ENCODE measurements at regions not wholly inside any gene's neighbourhood (a gene's known extent, or its start where the extent isn't known, plus 50 kb on each side); places are given as distances from the start of the nearest gene placed in this dataset.

- no peaks in the 10 kb centered on the region for H3K36me3 ChIP-seq
- peak overlapping the region; percentile 5 to 30 for H3K27ac ChIP-seq
- no peak for DNase-seq (ENCODE audit: low spot score)
- peaks cover 0 to 8% of the 10 kb centered on the region in 2 donors for H3K4me1 ChIP-seq (ENCODE audit: control insufficient read depth in 1 of 2, low read depth in 2 of 2)
- ATAC-seq (ENCODE audit: insufficient number of reproducible peaks, low FRiP score, low read depth): no peak
- no peaks in the 10 kb centered on the region for H3K9me3 ChIP-seq
- H3K27me3 ChIP-seq (replicated peaks; ENCODE audit: insufficient read depth): no peaks in the 10 kb centered on the region
- TF ChIP-seq CTCF (IDR thresholded peaks at IDR 0.05): no peak
- peak overlapping the region; percentile 75 for H3K4me3 ChIP-seq
Measured at GRCh38 chr4:112910109-112910736, 139.2 kb upstream of the ANK2 start.

GRCh38 chr4:112916868-112917267 lies 132.6 kb upstream of the ANK2 start:
- no peak overlapping the region for H3K4me3 ChIP-seq
- ATAC-seq (ENCODE audit: insufficient number of reproducible peaks, low FRiP score, low read depth): no peak
- no peaks in the 10 kb centered on the region for H3K27me3 ChIP-seq (replicated peaks; ENCODE audit: insufficient read depth)
- H3K9me3 ChIP-seq: no peaks in the 10 kb centered on the region
- no peaks in the 10 kb centered on the region for H3K36me3 ChIP-seq
- no peak for DNase-seq (ENCODE audit: low spot score)
- H3K4me1 ChIP-seq (ENCODE audit: control insufficient read depth in 1 of 2, low read depth in 2 of 2): no peaks in the 10 kb centered on the region
- no peak for TF ChIP-seq CTCF (IDR thresholded peaks at IDR 0.05)
- H3K27ac ChIP-seq: no peak overlapping the region

GRCh38 chr4:112923516-112923915 lies 125.9 kb upstream of the ANK2 start:
- H3K4me1 ChIP-seq (ENCODE audit: control insufficient read depth in 1 of 2, low read depth in 2 of 2): peaks cover 12 to 23% of the 10 kb centered on the region in 2 donors
- ATAC-seq (ENCODE audit: insufficient number of reproducible peaks, low FRiP score, low read depth) (no peak), DNase-seq (ENCODE audit: low spot score) (no peak)
- H3K4me3 ChIP-seq: peak overlapping the region; percentile 16
- no peaks in the 10 kb centered on the region for H3K36me3 ChIP-seq
- peak overlapping the region; percentile 26 to 55 for H3K27ac ChIP-seq
- TF ChIP-seq CTCF (IDR thresholded peaks at IDR 0.05): no peak
- no peaks in the 10 kb centered on the region for H3K9me3 ChIP-seq
- no peaks in the 10 kb centered on the region for H3K27me3 ChIP-seq (replicated peaks; ENCODE audit: insufficient read depth)

- ATAC-seq (ENCODE audit: insufficient number of reproducible peaks, low FRiP score, low read depth): no peak
- no peak overlapping the region for H3K27ac ChIP-seq
- no peak for DNase-seq (ENCODE audit: low spot score)
- H3K9me3 ChIP-seq: no peaks in the 10 kb centered on the region
- TF ChIP-seq CTCF (IDR thresholded peaks at IDR 0.05): no peak
- no peak overlapping the region for H3K4me3 ChIP-seq
- H3K27me3 ChIP-seq (replicated peaks; ENCODE audit: insufficient read depth): no peaks in the 10 kb centered on the region
- H3K36me3 ChIP-seq: no peaks in the 10 kb centered on the region
- H3K4me1 ChIP-seq (ENCODE audit: control insufficient read depth in 1 of 2, low read depth in 2 of 2): peaks cover 12 to 23% of the 10 kb centered on the region in 2 donors
Measured at GRCh38 chr4:112926819-112927218, 122.6 kb upstream of the ANK2 start.

- H3K9me3 ChIP-seq: no peaks in the 10 kb centered on the region
- H3K4me3 ChIP-seq: no peak overlapping the region
- H3K36me3 ChIP-seq: no peaks in the 10 kb centered on the region
- H3K4me1 ChIP-seq (ENCODE audit: control insufficient read depth in 1 of 2, low read depth in 2 of 2): peaks cover 12 to 18% of the 10 kb centered on the region in 2 donors
- H3K27ac ChIP-seq: no peak overlapping the region
- no peak for DNase-seq (ENCODE audit: low spot score)
- no peaks in the 10 kb centered on the region for H3K27me3 ChIP-seq (replicated peaks; ENCODE audit: insufficient read depth)
- no peak for ATAC-seq (ENCODE audit: insufficient number of reproducible peaks, low FRiP score, low read depth)
- no peak for TF ChIP-seq CTCF (IDR thresholded peaks at IDR 0.05)
Measured at GRCh38 chr4:112927544-112927943, 121.9 kb upstream of the ANK2 start.
